ENCODE measurements at regions not wholly inside any gene's neighbourhood (a gene's known extent, or its start where the extent isn't known, plus 50 kb on each side); places are given as distances from the start of the nearest gene placed in this dataset.

DNA sequence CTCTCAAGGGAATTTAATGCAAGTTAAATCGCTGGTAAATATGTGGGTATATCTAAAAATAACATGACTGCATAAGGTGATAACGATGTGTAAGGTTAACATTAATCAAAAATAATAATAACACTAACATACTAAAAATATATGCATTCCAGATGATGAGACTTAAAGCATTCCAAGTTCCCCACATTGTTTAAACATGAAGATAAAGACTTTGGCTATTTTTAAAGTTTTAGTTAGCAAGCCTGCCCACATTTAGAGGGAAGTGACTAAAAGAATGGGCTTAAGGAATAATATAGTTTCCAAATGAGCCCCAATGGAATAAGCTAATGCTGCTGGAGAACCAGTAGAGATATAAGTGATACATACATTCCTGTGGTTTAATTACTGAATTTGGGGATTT is 941.3 kb downstream of the TBC1D32 start:
- DNase-seq (ENCODE audit: low read depth, low spot score) = no peak
- H3K36me3 ChIP-seq (ENCODE audit: control insufficient read depth in 2 of 2, extremely low read depth in 1 of 2, insufficient read depth in 2 of 2, low read length in 2 of 2) = no peaks in the 10 kb centered on the region
- no peaks in the 10 kb centered on the region for H3K4me1 ChIP-seq (ENCODE audit: control insufficient read depth, extremely low read depth, insufficient read depth, low read length)
- no peak overlapping the region for H3K4me2 ChIP-seq (ENCODE audit: control insufficient read depth, extremely low read depth, insufficient read depth, low read depth, low read length)
- H3K4me3 ChIP-seq (ENCODE audit: control insufficient read depth in 2 of 3, extremely low read depth in 1 of 3, insufficient read depth in 2 of 3, low read depth in 1 of 3, low read length in 3 of 3) = no peak overlapping the region
- H3K9me3 ChIP-seq (ENCODE audit: control insufficient read depth, low read depth, low read length) = no peaks in the 10 kb centered on the region
- no peak overlapping the region for H3K9ac ChIP-seq (ENCODE audit: control insufficient read depth, extremely low read depth, insufficient read depth, low read length)
- H3K27me3 ChIP-seq (ENCODE audit: control insufficient read depth, extremely low read depth, insufficient read depth, low read length) = no peaks in the 10 kb centered on the region
- no peak overlapping the region for H3K27ac ChIP-seq (ENCODE audit: control insufficient read depth, insufficient read depth, low read length)
- H3K9me1 ChIP-seq (ENCODE audit: control insufficient read depth, extremely low read depth, insufficient read depth, low read length) = no peaks in the 10 kb centered on the region
- TF ChIP-seq EZH2 (IDR thresholded peaks at IDR 0.05; ENCODE audit: low read length) (no peak), CTCF (optimal IDR thresholded peaks at IDR 0.05 in 1 of 3, IDR thresholded peaks at IDR 0.05 in 1 of 3, conservative IDR thresholded peaks at IDR 0.05 in 1 of 3; ENCODE audit: extremely low read depth in 1 of 3, insufficient read depth in 2 of 3, low read length in 3 of 3) (no peak)
- FAIRE-seq = no peak
- no peaks in the 10 kb centered on the region for H3K79me2 ChIP-seq (ENCODE audit: control insufficient read depth, insufficient read depth, low read length)
- H2AFZ ChIP-seq (ENCODE audit: control insufficient read depth, low read length) = no peak overlapping the region
- dilution Hi-C loops (cut with MboI; ENCODE audit: extremely low pct_ligation_motif_present, low sequenced_read_pairs) = no loop called here
- H4K20me1 ChIP-seq (ENCODE audit: control insufficient read depth, extremely low read depth, insufficient read depth, low read length) = no peaks in the 10 kb centered on the region

DNA sequence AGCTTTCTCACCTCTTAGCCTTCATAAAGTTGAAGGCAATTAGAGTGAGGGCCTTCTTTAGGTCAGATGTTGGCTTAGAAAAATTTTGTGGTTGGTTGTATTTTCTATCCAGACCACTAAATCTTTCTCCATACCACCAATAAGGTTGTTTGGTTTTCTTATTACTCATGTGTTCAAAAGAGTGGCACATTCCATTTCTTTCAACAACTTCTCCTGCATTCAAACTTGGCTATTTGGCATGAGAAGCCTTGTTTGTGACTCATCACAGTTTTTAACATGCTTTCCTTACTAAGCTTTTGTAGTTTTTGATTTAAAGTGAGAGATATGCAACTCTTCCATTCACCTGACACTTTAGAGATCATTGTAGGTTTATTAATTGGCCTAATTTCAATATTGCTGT is 949.6 kb downstream of the TBC1D32 start:
- H3K4me2 ChIP-seq (ENCODE audit: control insufficient read depth, extremely low read depth, insufficient read depth, low read depth, low read length) = no peak overlapping the region
- no peak overlapping the region for H2AFZ ChIP-seq (ENCODE audit: control insufficient read depth, low read length)
- no peaks in the 10 kb centered on the region for H3K4me1 ChIP-seq (ENCODE audit: control insufficient read depth, extremely low read depth, insufficient read depth, low read length)
- TF ChIP-seq EZH2 (IDR thresholded peaks at IDR 0.05; ENCODE audit: low read length) = no peak
- TF ChIP-seq CTCF (optimal IDR thresholded peaks at IDR 0.05 in 1 of 3, IDR thresholded peaks at IDR 0.05 in 1 of 3, conservative IDR thresholded peaks at IDR 0.05 in 1 of 3; ENCODE audit: extremely low read depth in 1 of 3, insufficient read depth in 2 of 3, low read length in 3 of 3) = no peak
- H3K27ac ChIP-seq (ENCODE audit: control insufficient read depth, insufficient read depth, low read length) = no peak overlapping the region
- no peaks in the 10 kb centered on the region for H4K20me1 ChIP-seq (ENCODE audit: control insufficient read depth, extremely low read depth, insufficient read depth, low read length)
- H3K27me3 ChIP-seq (ENCODE audit: control insufficient read depth, extremely low read depth, insufficient read depth, low read length) = no peaks in the 10 kb centered on the region
- FAIRE-seq = no peak
- dilution Hi-C loops (cut with MboI; ENCODE audit: extremely low pct_ligation_motif_present, low sequenced_read_pairs) = no loop called here
- H3K9me3 ChIP-seq (ENCODE audit: control insufficient read depth, low read depth, low read length) = no peaks in the 10 kb centered on the region
- no peaks in the 10 kb centered on the region for H3K79me2 ChIP-seq (ENCODE audit: control insufficient read depth, insufficient read depth, low read length)
- H3K36me3 ChIP-seq (ENCODE audit: control insufficient read depth in 2 of 2, extremely low read depth in 1 of 2, insufficient read depth in 2 of 2, low read length in 2 of 2) = no peaks in the 10 kb centered on the region
- H3K9ac ChIP-seq (ENCODE audit: control insufficient read depth, extremely low read depth, insufficient read depth, low read length) = no peak overlapping the region
- DNase-seq (ENCODE audit: low read depth, low spot score) = no peak
- no peaks in the 10 kb centered on the region for H3K9me1 ChIP-seq (ENCODE audit: control insufficient read depth, extremely low read depth, insufficient read depth, low read length)
- H3K4me3 ChIP-seq (ENCODE audit: control insufficient read depth in 2 of 3, extremely low read depth in 1 of 3, insufficient read depth in 2 of 3, low read depth in 1 of 3, low read length in 3 of 3) = no peak overlapping the region

Measured in keratinocyte (primary cell).